ENCODE measurements at regions not wholly inside any gene's neighbourhood (a gene's known extent, or its start where the extent isn't known, plus 50 kb on each side); places are given as distances from the start of the nearest gene placed in this dataset.

GRCh38 chr13:63851526-63851925, 2435.9 kb upstream of the PCDH20 start:
- TF ChIP-seq ZNF274 (IDR thresholded peaks at IDR 0.05; ENCODE audit: low read depth, low read length) (no peak), YY1 (IDR thresholded peaks at IDR 0.05; ENCODE audit: insufficient read depth, insufficient read length) (no peak), SUZ12 (IDR thresholded peaks at IDR 0.05; ENCODE audit: extremely low read depth, insufficient read depth, insufficient read length) (no peak)
